SK-N-SH treated with all-trans-retinoic acid at 6 μM for 48 hours (cell line): ENCODE measurements at regions not wholly inside any gene's neighbourhood (a gene's known extent, or its start where the extent isn't known, plus 50 kb on each side); places are given as distances from the start of the nearest gene placed in this dataset.

Experiments used
- ATAC-seq: fragments of 200-7000 bp; cut with Tn5 transposase; 3 replicates; pipeline ENCODE4 v1.9.1; 2020; ENCODE audit warnings: mild to moderate bottlenecking, moderate library complexity
- ARNTL ChIP-seq: fragments of 450-650 bp; formaldehyde crosslinking; IDR thresholded peaks from 2 replicates; pipeline ENCODE4 v1.5.0; 2020; ENCODE audit warnings: low read depth, mild to moderate bottlenecking, moderate library complexity, borderline replicate concordance
- BACH2 ChIP-seq: fragments of 250-450 bp; sonication (Bioruptor Pico); IDR thresholded peaks from 2 replicates; pipeline ENCODE4 v1.9.0; 2021; ENCODE audit warnings: mild to moderate bottlenecking, borderline replicate concordance
- CSDC2 ChIP-seq: fragments of 250-450 bp; sonication (Bioruptor Pico); IDR thresholded peaks from 2 replicates; pipeline ENCODE4 v1.5.0; 2020; ENCODE audit warnings: mild to moderate bottlenecking, moderate library complexity
- ESRRG ChIP-seq: fragments of 250-450 bp; sonication (Bioruptor Pico); IDR thresholded peaks from 2 replicates; pipeline ENCODE4 v1.6.1; 2021; ENCODE audit warnings: mild to moderate bottlenecking
- GLIS3 ChIP-seq: fragments of 250-450 bp; sonication (Bioruptor Pico); IDR thresholded peaks from 2 replicates; pipeline ENCODE4 v1.5.0; 2020; ENCODE audit warnings: mild to moderate bottlenecking, moderate library complexity
- ISL1 ChIP-seq: fragments of 250-450 bp; sonication (Bioruptor Pico); IDR thresholded peaks from 2 replicates; pipeline ENCODE4 v2.1.2; 2022; ENCODE audit warnings: mild to moderate bottlenecking, moderate library complexity
- PPARA ChIP-seq: fragments of 250-450 bp; sonication (Bioruptor Pico); IDR thresholded peaks from 2 replicates; pipeline ENCODE4 v1.5.0; 2020; ENCODE audit warnings: mild to moderate bottlenecking, borderline replicate concordance
- SNAI2 ChIP-seq: fragments of 250-450 bp; sonication (Bioruptor Pico); IDR thresholded peaks from 2 replicates; pipeline ENCODE4 v1.5.0; 2020; ENCODE audit warnings: mild to moderate bottlenecking, moderate library complexity
- TCF4 ChIP-seq: fragments of 250-450 bp; sonication (Bioruptor Pico); IDR thresholded peaks from 2 replicates; pipeline ENCODE4 v1.8.0; 2021; ENCODE audit warnings: mild to moderate bottlenecking, moderate library complexity, borderline replicate concordance
- TOX ChIP-seq: fragments of 250-450 bp; sonication (Bioruptor Pico); IDR thresholded peaks from 2 replicates; pipeline ENCODE4 v1.8.0; 2021; ENCODE audit warnings: mild to moderate bottlenecking, moderate library complexity, borderline replicate concordance
- ZC3H10 ChIP-seq: fragments of 250-450 bp; sonication (Bioruptor Pico); IDR thresholded peaks from 2 replicates; pipeline ENCODE4 v1.5.1; 2021; ENCODE audit warnings: mild to moderate bottlenecking, moderate library complexity
- ZFP3 ChIP-seq: fragments of 250-450 bp; sonication (Bioruptor Pico); IDR thresholded peaks from 2 replicates; pipeline ENCODE4 v1.5.0; 2020; ENCODE audit warnings: mild to moderate bottlenecking, moderate library complexity
- ZFP30 ChIP-seq: fragments of 450-650 bp; formaldehyde crosslinking; IDR thresholded peaks from 2 replicates; pipeline ENCODE4 v1.5.0; 2022; ENCODE audit warnings: mild to moderate bottlenecking, moderate library complexity
- ZNF565 ChIP-seq: fragments of 450-650 bp; formaldehyde crosslinking; conservative IDR thresholded peaks from 2 replicates; pipeline ENCODE4 v1.5.0; 2020; ENCODE audit warnings: low read depth, mild to moderate bottlenecking, moderate library complexity
- ZNF70 ChIP-seq: fragments of 450-650 bp; formaldehyde crosslinking; IDR thresholded peaks from 2 replicates; pipeline ENCODE4 v1.5.0; 2020; ENCODE audit warnings: mild to moderate bottlenecking, moderate library complexity
- ZNF8 ChIP-seq: fragments of 450-650 bp; formaldehyde crosslinking; IDR thresholded peaks from 2 replicates; pipeline ENCODE4 v1.5.0; 2020; ENCODE audit warnings: mild to moderate bottlenecking, moderate library complexity
- TF ChIP-seq, protein P1 (sequence below): fragments of 250-450 bp; sonication (Bioruptor Pico); IDR thresholded peaks from 2 replicates; pipeline ENCODE4 v1.5.1; 2021; ENCODE audit warnings: mild to moderate bottlenecking, moderate library complexity
- TF ChIP-seq, protein P2 (sequence below): fragments of 250-450 bp; sonication (Bioruptor Pico); IDR thresholded peaks from 2 replicates; pipeline ENCODE4 v1.5.0; 2020; ENCODE audit warnings: mild to moderate bottlenecking, moderate library complexity
- TF ChIP-seq, protein P3 (sequence below): fragments of 250-450 bp; sonication (Bioruptor Pico); IDR thresholded peaks from 2 replicates; pipeline ENCODE4 v1.8.0; 2020; ENCODE audit warnings: mild to moderate bottlenecking, moderate library complexity, borderline replicate concordance
- TF ChIP-seq, protein P4 (sequence below): fragments of 250-450 bp; sonication (Bioruptor Pico); IDR thresholded peaks from 2 replicates; pipeline ENCODE4 v1.5.1; 2020; ENCODE audit warnings: low read depth, mild to moderate bottlenecking, moderate library complexity
- TF ChIP-seq, protein P5 (sequence below): fragments of 250-450 bp; sonication (Bioruptor Pico); IDR thresholded peaks from 2 replicates; pipeline ENCODE4 v1.8.0; 2021; ENCODE audit warnings: low read depth, mild to moderate bottlenecking, moderate library complexity, borderline replicate concordance

DNA sequence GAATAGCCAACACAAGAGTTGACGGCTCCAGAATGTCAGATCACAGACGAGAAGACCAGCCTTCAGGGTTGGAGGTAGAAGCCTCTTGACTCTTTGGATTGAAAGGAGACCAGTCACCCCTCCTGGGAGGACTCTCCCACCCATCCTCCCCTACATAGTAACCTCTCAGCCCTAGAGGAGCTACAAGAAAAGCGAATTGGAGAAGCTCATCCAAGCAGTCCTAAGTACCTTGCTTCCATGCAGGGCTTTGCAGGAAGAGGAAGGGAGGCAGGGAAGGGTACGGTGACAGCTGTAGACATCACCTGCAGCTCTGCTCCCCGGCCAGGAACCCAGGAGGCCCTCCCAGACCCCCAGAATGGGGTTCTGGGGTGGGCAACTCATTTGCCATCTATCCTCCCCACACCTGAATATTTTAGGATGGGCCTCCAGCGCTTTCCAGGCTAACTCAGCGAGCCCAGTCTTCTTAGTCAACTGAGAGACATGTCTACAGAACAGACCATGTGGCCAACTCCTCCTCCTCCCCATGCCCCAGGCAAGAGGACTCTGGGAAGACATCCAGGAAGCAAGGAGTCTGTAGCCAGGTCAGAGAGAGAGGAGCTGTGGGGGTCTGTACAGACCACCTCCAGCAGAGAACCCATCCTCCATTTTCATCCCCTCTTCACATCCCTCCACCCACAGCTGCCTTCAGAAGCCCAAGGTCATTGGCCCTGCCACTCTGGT, 55.6 kb upstream of the LBX1 start:
- TF ChIP-seq, protein P1, sequence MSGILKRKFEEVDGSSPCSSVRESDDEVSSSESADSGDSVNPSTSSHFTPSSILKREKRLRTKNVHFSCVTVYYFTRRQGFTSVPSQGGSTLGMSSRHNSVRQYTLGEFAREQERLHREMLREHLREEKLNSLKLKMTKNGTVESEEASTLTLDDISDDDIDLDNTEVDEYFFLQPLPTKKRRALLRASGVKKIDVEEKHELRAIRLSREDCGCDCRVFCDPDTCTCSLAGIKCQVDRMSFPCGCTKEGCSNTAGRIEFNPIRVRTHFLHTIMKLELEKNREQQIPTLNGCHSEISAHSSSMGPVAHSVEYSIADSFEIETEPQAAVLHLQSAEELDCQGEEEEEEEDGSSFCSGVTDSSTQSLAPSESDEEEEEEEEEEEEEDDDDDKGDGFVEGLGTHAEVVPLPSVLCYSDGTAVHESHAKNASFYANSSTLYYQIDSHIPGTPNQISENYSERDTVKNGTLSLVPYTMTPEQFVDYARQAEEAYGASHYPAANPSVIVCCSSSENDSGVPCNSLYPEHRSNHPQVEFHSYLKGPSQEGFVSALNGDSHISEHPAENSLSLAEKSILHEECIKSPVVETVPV = no peak
- TF ChIP-seq TOX (CRISPR knock-in tag) (no peak), ZNF565 (no peak), ISL1 (CRISPR knock-in tag) (no peak), ZFP30 (CRISPR knock-in tag) (no peak), SNAI2 (CRISPR knock-in tag) (no peak), CSDC2 (no peak), ZNF8 (CRISPR knock-in tag) (no peak), TCF4 (CRISPR knock-in tag) (no peak), GLIS3 (no peak), ZNF70 (CRISPR knock-in tag) (no peak), ARNTL (CRISPR knock-in tag) (no peak), BACH2 (CRISPR knock-in tag) (no peak), ZC3H10 (no peak)
- TF ChIP-seq, protein P2, sequence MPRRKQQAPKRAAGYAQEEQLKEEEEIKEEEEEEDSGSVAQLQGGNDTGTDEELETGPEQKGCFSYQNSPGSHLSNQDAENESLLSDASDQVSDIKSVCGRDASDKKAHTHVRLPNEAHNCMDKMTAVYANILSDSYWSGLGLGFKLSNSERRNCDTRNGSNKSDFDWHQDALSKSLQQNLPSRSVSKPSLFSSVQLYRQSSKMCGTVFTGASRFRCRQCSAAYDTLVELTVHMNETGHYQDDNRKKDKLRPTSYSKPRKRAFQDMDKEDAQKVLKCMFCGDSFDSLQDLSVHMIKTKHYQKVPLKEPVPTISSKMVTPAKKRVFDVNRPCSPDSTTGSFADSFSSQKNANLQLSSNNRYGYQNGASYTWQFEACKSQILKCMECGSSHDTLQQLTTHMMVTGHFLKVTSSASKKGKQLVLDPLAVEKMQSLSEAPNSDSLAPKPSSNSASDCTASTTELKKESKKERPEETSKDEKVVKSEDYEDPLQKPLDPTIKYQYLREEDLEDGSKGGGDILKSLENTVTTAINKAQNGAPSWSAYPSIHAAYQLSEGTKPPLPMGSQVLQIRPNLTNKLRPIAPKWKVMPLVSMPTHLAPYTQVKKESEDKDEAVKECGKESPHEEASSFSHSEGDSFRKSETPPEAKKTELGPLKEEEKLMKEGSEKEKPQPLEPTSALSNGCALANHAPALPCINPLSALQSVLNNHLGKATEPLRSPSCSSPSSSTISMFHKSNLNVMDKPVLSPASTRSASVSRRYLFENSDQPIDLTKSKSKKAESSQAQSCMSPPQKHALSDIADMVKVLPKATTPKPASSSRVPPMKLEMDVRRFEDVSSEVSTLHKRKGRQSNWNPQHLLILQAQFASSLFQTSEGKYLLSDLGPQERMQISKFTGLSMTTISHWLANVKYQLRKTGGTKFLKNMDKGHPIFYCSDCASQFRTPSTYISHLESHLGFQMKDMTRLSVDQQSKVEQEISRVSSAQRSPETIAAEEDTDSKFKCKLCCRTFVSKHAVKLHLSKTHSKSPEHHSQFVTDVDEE (CRISPR knock-in tag) = no peak
- TF ChIP-seq, protein P3, sequence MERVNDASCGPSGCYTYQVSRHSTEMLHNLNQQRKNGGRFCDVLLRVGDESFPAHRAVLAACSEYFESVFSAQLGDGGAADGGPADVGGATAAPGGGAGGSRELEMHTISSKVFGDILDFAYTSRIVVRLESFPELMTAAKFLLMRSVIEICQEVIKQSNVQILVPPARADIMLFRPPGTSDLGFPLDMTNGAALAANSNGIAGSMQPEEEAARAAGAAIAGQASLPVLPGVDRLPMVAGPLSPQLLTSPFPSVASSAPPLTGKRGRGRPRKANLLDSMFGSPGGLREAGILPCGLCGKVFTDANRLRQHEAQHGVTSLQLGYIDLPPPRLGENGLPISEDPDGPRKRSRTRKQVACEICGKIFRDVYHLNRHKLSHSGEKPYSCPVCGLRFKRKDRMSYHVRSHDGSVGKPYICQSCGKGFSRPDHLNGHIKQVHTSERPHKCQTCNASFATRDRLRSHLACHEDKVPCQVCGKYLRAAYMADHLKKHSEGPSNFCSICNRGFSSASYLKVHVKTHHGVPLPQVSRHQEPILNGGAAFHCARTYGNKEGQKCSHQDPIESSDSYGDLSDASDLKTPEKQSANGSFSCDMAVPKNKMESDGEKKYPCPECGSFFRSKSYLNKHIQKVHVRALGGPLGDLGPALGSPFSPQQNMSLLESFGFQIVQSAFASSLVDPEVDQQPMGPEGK (CRISPR knock-in tag) = no peak
- TF ChIP-seq, protein P4, sequence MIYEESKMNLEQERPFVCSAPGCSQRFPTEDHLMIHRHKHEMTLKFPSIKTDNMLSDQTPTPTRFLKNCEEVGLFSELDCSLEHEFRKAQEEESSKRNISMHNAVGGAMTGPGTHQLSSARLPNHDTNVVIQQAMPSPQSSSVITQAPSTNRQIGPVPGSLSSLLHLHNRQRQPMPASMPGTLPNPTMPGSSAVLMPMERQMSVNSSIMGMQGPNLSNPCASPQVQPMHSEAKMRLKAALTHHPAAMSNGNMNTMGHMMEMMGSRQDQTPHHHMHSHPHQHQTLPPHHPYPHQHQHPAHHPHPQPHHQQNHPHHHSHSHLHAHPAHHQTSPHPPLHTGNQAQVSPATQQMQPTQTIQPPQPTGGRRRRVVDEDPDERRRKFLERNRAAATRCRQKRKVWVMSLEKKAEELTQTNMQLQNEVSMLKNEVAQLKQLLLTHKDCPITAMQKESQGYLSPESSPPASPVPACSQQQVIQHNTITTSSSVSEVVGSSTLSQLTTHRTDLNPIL (CRISPR knock-in tag) = no peak
- TF ChIP-seq, protein P5, sequence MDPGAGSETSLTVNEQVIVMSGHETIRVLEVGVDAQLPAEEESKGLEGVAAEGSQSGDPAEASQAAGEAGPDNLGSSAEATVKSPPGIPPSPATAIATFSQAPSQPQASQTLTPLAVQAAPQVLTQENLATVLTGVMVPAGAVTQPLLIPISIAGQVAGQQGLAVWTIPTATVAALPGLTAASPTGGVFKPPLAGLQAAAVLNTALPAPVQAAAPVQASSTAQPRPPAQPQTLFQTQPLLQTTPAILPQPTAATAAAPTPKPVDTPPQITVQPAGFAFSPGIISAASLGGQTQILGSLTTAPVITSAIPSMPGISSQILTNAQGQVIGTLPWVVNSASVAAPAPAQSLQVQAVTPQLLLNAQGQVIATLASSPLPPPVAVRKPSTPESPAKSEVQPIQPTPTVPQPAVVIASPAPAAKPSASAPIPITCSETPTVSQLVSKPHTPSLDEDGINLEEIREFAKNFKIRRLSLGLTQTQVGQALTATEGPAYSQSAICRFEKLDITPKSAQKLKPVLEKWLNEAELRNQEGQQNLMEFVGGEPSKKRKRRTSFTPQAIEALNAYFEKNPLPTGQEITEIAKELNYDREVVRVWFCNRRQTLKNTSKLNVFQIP (CRISPR knock-in tag) = no peak
- no peak for ATAC-seq

DNA sequence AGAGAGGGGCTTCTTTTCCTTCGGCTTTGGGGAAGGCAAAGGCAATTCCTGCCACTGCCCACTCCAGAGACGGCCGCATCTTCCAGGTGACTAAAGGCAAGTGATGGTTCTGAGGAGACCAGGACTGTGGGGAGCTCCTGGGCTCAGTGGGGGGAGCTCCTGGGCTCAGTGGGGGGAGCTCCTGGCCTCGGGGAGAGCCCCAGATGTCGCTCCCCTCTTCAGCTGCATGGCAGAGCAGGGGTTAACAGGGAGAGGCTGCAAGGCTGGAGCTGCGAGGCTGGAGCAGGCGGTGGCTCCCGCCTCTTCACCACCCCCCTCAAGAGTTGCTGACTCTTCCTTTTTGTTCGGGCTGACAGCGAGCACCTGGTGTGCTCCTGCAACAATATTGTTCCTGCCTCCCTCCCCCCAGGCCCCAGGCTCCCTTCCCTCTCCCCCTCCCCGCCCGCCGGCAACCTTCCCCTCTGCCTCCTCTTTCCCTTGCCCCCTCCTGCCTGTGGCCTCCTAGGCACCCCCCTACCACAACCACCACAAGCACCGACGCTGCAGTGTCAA, 56.3 kb upstream of the LBX1 start:
- ATAC-seq = no peak
- no peak for TF ChIP-seq GLIS3
- no peak for TF ChIP-seq ARNTL (CRISPR knock-in tag)
- no peak for TF ChIP-seq TOX (CRISPR knock-in tag)
- TF ChIP-seq BACH2 (CRISPR knock-in tag) = no peak
- TF ChIP-seq, protein P2 (CRISPR knock-in tag) = no peak
- TF ChIP-seq ZNF565 = no peak
- no peak for TF ChIP-seq PPARA (CRISPR knock-in tag)
- no peak for TF ChIP-seq ZFP30 (CRISPR knock-in tag)
- TF ChIP-seq, protein P5 (CRISPR knock-in tag) = no peak
- TF ChIP-seq ISL1 (CRISPR knock-in tag) = no peak
- TF ChIP-seq ZNF70 (CRISPR knock-in tag) = no peak
- TF ChIP-seq ZFP3 (CRISPR knock-in tag) = no peak
- no peak for TF ChIP-seq ESRRG (CRISPR knock-in tag)
- no peak for TF ChIP-seq SNAI2 (CRISPR knock-in tag)
- no peak for TF ChIP-seq TCF4 (CRISPR knock-in tag)
- TF ChIP-seq, protein P1 = no peak
- no peak for TF ChIP-seq ZNF8 (CRISPR knock-in tag)
